ENCODE measurements at regions not wholly inside any gene's neighbourhood (a gene's known extent, or its start where the extent isn't known, plus 50 kb on each side); places are given as distances from the start of the nearest gene placed in this dataset.
"Not testable (repeated sequence)": the region's sequence is repeated elsewhere in the genome, so short reads cannot be mapped to it uniquely, and the experiment has no call there.

DNA sequence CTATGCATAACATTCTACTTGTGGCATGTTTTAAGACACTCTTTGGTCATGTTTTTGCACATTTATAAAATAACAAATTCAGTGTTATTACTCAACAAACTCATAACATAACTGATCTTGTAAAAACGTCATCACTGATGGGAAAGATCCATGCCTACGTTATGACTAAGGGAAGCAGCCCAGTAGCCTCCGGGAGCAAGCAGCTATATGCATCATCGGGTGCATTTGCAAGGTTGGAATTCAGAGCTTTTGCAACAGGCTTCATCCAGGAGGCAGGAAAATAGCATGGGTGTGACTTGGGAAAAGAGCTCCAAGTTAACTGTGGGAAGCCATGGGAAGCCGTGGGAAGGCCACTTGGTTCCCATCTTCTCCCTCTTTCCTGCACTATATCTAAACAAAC, 271.6 kb upstream of the SGK1 start:
- no peaks in the 10 kb centered on the region for H3K27me3 ChIP-seq (ENCODE audit: insufficient read depth, low read length)
- peaks cover 9% of the 10 kb centered on the region for H3K4me1 ChIP-seq (ENCODE audit: insufficient read depth, low read length)
- no peaks in the 10 kb centered on the region for H3K9me3 ChIP-seq (ENCODE audit: low read depth, low read length)
- H3K4me3 ChIP-seq (ENCODE audit: low read length): no peak overlapping the region

DNA sequence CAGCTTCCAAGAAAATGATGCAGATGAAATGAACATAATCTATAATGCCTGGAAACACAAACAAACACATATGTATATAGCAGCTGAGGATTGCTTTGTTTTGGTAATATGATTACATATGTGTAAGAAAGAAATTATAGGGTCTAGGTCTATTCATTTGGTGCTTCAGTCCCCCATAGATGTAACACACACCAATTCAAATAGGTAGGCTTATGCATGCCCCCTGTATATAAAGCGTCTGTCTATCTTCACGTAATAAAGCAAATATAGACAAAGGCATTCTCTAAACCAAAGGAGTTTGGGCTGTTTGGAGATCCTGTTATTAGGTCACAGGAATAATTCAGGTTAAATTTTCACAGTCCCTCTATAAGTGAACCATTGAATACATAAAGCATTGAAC, 270.4 kb upstream of the SGK1 start:
- Histone ChIP-seq H3K4me3 (ENCODE audit: low read length) (no peak overlapping the region), H3K27me3 (ENCODE audit: insufficient read depth, low read length) (no peaks in the 10 kb centered on the region), H3K9me3 (ENCODE audit: low read depth, low read length) (no peaks in the 10 kb centered on the region), H3K4me1 (ENCODE audit: insufficient read depth, low read length) (no peaks in the 10 kb centered on the region)

DNA sequence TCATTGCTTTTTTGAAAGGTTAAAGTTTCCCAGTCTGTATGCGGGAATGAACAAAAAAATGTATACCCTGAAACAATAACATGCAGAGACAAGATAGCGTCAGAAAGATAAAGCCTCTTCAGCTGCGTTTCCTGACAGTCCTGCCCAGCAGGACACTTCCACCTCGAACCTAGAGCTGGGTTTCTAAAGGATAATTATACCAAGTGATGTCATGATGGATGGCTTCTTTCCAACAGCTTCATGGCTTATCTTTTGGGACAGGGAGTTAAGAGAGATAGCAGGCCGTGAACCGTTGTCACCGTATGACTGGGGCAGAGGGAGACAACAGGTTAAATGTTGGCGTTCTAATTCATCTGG, 267.6 kb upstream of the SGK1 start:
- Histone ChIP-seq H3K9me3 (ENCODE audit: low read depth, low read length) (no peaks in the 10 kb centered on the region), H3K4me3 (ENCODE audit: low read length) (no peak overlapping the region), H3K27me3 (ENCODE audit: insufficient read depth, low read length) (no peaks in the 10 kb centered on the region), H3K4me1 (ENCODE audit: insufficient read depth, low read length) (no peaks in the 10 kb centered on the region)

- no peaks in the 10 kb centered on the region for H3K27me3 ChIP-seq (ENCODE audit: insufficient read depth, low read length)
- no peaks in the 10 kb centered on the region for H3K9me3 ChIP-seq (ENCODE audit: low read depth, low read length)
Measured at GRCh38 chr6:134584847-134585516, 267.1 kb upstream of the SGK1 start.

GRCh38 chr6:134577998-134578397, 260.1 kb upstream of the SGK1 start:
- H3K4me1 ChIP-seq (ENCODE audit: insufficient read depth, low read length): peaks cover 6% of the 10 kb centered on the region
- H3K4me3 ChIP-seq (ENCODE audit: low read length): no peak overlapping the region
- H3K9me3 ChIP-seq (ENCODE audit: low read depth, low read length): no peaks in the 10 kb centered on the region
- H3K27me3 ChIP-seq (ENCODE audit: insufficient read depth, low read length): no peaks in the 10 kb centered on the region

More at GRCh38 chr6:134584847-134585516, 267.1 kb upstream of the SGK1 start:
- H3K4me1 ChIP-seq (ENCODE audit: insufficient read depth, low read length): no peaks in the 10 kb centered on the region
- no peak overlapping the region for H3K4me3 ChIP-seq (ENCODE audit: low read length)

DNA sequence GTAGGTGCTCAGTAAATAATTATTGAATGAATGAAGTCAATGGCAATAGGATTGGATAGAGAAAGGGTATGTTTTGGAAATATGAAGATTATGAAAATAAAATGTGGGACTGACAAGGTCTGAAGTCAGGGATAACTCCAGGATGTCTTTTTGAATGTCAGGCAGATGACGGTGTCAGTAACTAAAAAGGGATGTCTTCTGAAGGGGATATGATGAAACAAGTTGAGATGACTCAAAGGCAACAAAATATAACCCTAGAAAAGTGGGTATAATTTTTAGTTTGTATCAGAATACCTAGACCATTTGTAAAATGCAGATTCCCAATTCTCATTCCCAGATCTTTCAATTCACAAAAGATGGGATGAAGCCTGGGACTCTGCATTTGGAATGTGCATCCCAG, 257.3 kb upstream of the SGK1 start:
- H3K4me3 ChIP-seq (ENCODE audit: low read length): no peak overlapping the region
- H3K9me3 ChIP-seq (ENCODE audit: low read depth, low read length): no peaks in the 10 kb centered on the region
- no peaks in the 10 kb centered on the region for H3K27me3 ChIP-seq (ENCODE audit: insufficient read depth, low read length)
- H3K4me1 ChIP-seq (ENCODE audit: insufficient read depth, low read length): peaks cover 6% of the 10 kb centered on the region

GRCh38 chr6:134574491-134574890, 256.6 kb upstream of the SGK1 start:
- H3K4me1 ChIP-seq (ENCODE audit: insufficient read depth, low read length): peaks cover 6% of the 10 kb centered on the region

GRCh38 chr6:134569996-134570395, 252.1 kb upstream of the SGK1 start:
- not testable (repeated sequence) for H3K4me1 ChIP-seq (ENCODE audit: insufficient read depth, low read length); H3K4me3 ChIP-seq (ENCODE audit: low read length); H3K9me3 ChIP-seq (ENCODE audit: low read depth, low read length); H3K27me3 ChIP-seq (ENCODE audit: insufficient read depth, low read length)

More at GRCh38 chr6:134574491-134574890, 256.6 kb upstream of the SGK1 start:
- Histone ChIP-seq H3K9me3 (ENCODE audit: low read depth, low read length) (no peaks in the 10 kb centered on the region), H3K4me3 (ENCODE audit: low read length) (no peak overlapping the region), H3K27me3 (ENCODE audit: insufficient read depth, low read length) (no peaks in the 10 kb centered on the region)

- Histone ChIP-seq H3K9me3 (ENCODE audit: low read depth, low read length) (no peaks in the 10 kb centered on the region), H3K4me3 (ENCODE audit: low read length) (no peak overlapping the region), H3K27me3 (ENCODE audit: insufficient read depth, low read length) (no peaks in the 10 kb centered on the region), H3K4me1 (ENCODE audit: insufficient read depth, low read length) (no peaks in the 10 kb centered on the region)
Measured at GRCh38 chr6:134564705-134565104, 246.8 kb upstream of the SGK1 start.

DNA sequence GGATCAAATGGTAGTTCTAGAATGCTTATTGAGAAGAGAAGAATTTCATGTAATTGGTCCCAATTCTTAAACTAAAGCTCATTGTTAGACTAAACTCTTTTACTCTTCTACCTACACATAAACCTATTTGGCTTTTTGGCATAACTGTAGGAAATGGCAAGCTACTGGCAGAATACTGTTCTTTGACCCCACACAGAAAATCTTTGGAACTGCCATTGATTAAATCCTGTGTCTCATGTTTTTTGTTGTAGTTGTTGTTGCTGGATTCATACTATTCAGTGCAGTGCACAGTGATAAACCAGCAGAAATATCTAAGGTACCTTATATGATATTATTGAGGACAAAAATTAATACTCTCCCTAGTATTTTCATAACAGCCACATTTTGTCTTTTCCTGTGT, 242.1 kb upstream of the SGK1 start:
- H3K4me1 ChIP-seq (ENCODE audit: insufficient read depth, low read length): no peaks in the 10 kb centered on the region
- no peak overlapping the region for H3K4me3 ChIP-seq (ENCODE audit: low read length)
- no peaks in the 10 kb centered on the region for H3K27me3 ChIP-seq (ENCODE audit: insufficient read depth, low read length)
- no peaks in the 10 kb centered on the region for H3K9me3 ChIP-seq (ENCODE audit: low read depth, low read length)

- Histone ChIP-seq H3K4me1 (ENCODE audit: insufficient read depth, low read length) (no peaks in the 10 kb centered on the region), H3K4me3 (ENCODE audit: low read length) (no peak overlapping the region), H3K27me3 (ENCODE audit: insufficient read depth, low read length) (no peaks in the 10 kb centered on the region), H3K9me3 (ENCODE audit: low read depth, low read length) (no peaks in the 10 kb centered on the region)
Measured at GRCh38 chr6:134557509-134557908, 239.6 kb upstream of the SGK1 start.

DNA sequence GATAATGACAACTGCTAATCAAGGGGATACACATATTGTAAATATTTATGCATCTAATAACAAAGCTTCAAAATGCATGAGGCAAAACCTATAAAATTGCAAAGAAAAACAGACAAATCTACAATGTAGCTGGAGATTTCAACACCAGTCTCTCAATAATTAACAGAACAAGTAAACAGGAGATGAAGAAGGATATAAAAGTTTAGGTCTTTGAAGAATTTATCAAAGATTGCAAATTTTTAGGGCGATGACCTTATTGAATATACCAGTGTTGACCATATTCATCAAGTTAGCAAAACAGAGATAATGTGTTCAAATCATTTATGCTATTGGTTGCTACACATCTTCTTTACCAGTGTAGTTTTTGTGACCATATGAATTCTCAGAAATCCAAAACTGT, 237.8 kb upstream of the SGK1 start:
- Histone ChIP-seq H3K9me3 (ENCODE audit: low read depth, low read length) (no peaks in the 10 kb centered on the region), H3K27me3 (ENCODE audit: insufficient read depth, low read length) (no peaks in the 10 kb centered on the region), H3K4me3 (ENCODE audit: low read length) (no peak overlapping the region), H3K4me1 (ENCODE audit: insufficient read depth, low read length) (no peaks in the 10 kb centered on the region)

GRCh38 chr6:134553936-134554335, 236.0 kb upstream of the SGK1 start:
- H3K27me3 ChIP-seq (ENCODE audit: insufficient read depth, low read length): no peaks in the 10 kb centered on the region
- no peaks in the 10 kb centered on the region for H3K4me1 ChIP-seq (ENCODE audit: insufficient read depth, low read length)
- no peaks in the 10 kb centered on the region for H3K9me3 ChIP-seq (ENCODE audit: low read depth, low read length)
- no peak overlapping the region for H3K4me3 ChIP-seq (ENCODE audit: low read length)

- no peaks in the 10 kb centered on the region for H3K27me3 ChIP-seq (ENCODE audit: insufficient read depth, low read length)
- H3K4me1 ChIP-seq (ENCODE audit: insufficient read depth, low read length): no peaks in the 10 kb centered on the region
- H3K4me3 ChIP-seq (ENCODE audit: low read length): no peak overlapping the region
- no peaks in the 10 kb centered on the region for H3K9me3 ChIP-seq (ENCODE audit: low read depth, low read length)
Measured at GRCh38 chr6:134551245-134551960, 233.5 kb upstream of the SGK1 start.

DNA sequence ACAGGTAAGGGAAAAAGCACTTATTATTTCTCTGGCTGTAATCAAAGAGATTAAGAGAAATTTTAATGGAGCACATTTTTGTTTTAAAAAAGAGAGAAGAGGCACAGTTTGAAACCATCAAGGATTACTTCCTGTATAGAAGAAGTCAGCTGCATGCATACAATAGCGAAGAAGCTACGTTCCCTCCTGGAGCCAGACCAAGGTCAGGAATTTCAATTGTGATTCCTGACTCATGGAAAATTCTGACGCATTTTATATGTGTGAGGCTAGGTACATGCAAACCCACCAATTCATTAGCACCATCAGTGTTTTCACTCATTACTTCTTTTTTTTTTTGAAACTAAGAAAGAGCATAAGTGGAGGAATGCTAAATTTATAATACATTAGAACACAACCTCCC, 232.7 kb upstream of the SGK1 start:
- Histone ChIP-seq H3K9me3 (ENCODE audit: low read depth, low read length) (no peaks in the 10 kb centered on the region), H3K4me3 (ENCODE audit: low read length) (no peak overlapping the region), H3K4me1 (ENCODE audit: insufficient read depth, low read length) (no peaks in the 10 kb centered on the region), H3K27me3 (ENCODE audit: insufficient read depth, low read length) (no peaks in the 10 kb centered on the region)

DNA sequence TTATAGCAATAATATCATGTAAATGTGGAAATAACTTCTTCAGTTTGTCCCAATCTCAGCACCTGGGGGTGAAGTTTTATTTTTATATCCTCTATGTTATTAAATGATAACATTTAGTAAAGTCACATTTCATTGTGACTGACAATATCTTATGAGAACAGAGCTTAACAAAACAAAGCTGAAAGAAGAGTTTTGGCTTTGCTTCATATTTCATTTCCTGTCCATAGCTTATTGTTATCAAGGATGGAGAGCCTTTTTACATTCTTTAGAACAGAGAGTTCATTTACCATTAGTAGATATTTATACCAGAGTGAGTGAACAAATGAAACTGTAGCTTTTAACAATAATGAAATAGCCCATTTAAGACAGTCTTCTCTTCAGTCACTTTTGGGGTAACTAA, 231.9 kb upstream of the SGK1 start:
- Histone ChIP-seq H3K4me3 (ENCODE audit: low read length) (no peak overlapping the region), H3K9me3 (ENCODE audit: low read depth, low read length) (no peaks in the 10 kb centered on the region), H3K27me3 (ENCODE audit: insufficient read depth, low read length) (no peaks in the 10 kb centered on the region), H3K4me1 (ENCODE audit: insufficient read depth, low read length) (peaks cover 3% of the 10 kb centered on the region)
